ENCODE measurements at regions not wholly inside any gene's neighbourhood (a gene's known extent, or its start where the extent isn't known, plus 50 kb on each side); places are given as distances from the start of the nearest gene placed in this dataset.

DNA sequence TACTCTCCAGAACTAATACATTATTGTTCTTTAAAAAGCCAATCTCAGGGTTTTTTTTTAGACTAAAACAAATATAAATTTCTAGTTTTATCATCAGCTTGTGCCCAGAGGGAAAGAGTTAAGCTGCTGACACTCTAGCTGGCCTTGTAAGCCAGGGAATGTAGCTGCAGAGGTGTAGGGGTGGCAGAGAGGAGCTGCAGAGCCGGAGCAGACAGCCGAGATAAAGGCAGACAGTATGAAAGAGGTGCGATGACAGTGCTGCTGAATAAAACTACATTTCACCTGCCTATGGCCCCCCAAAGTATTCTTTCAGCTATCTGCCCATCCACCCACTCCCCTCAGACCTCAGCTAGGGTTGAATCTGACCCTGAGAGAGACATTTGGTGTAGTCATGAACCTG, 653.7 kb upstream of the ZWINT start:
- in situ Hi-C loops (cut with HindIII; ENCODE audit: extremely low pct_ligation_motif_present, low pct_unique_long_range_greater_than_20kb) (no loop called here), intact Hi-C loops (cut with micrococcal nuclease; ENCODE audit: unreplicated experiment) (no loop called here)
- ATAC-seq (no peak), DNase-seq (ENCODE audit: low spot score) (no peak), FAIRE-seq (no peak)
- no peak overlapping the region for H3K9ac ChIP-seq (ENCODE audit: insufficient read depth, low read depth, low read length)
- H3K27me3 ChIP-seq (ENCODE audit: control insufficient read depth in 1 of 2, insufficient read depth in 2 of 2, low read length in 2 of 2), result no peaks in the 10 kb centered on the region
- H3K9me3 ChIP-seq (ENCODE audit: low read length), result peaks cover 22% of the 10 kb centered on the region
- H3K4me2 ChIP-seq (ENCODE audit: low read depth, low read length), result no peak overlapping the region
- WGBS (ENCODE audit: low lambda C conversion rate), result 5% methylated on average over 3 of the region's 3 CpGs
- no peak overlapping the region for H2AFZ ChIP-seq (ENCODE audit: low read length)
- H4K20me1 ChIP-seq (ENCODE audit: insufficient read depth, low read length), result no peaks in the 10 kb centered on the region
- no peaks in the 10 kb centered on the region for H3K4me1 ChIP-seq (ENCODE audit: insufficient read depth, low read length)
- no TSS peak for BruUV-seq (replicated peaks)
- no peak overlapping the region for H3K27ac ChIP-seq (ENCODE audit: extremely low read length, insufficient read depth, low read length)
- POLR2A ChIA-PET, result no interaction called here
- CTCF ChIA-PET (ENCODE audit: low intra/inter-chr PET ratio, low total read pairs), result no interaction called here
- no peak for TF ChIP-seq ZNF724P (CRISPR knock-in tag; IDR thresholded peaks at IDR 0.05; ENCODE audit: borderline replicate concordance)
- no peak for TF ChIP-seq KDM4B (CRISPR knock-in tag; IDR thresholded peaks at IDR 0.05)
- no peak for TF ChIP-seq ZNF274 (CRISPR knock-in tag; IDR thresholded peaks at IDR 0.05)
- TF ChIP-seq, protein P1, sequence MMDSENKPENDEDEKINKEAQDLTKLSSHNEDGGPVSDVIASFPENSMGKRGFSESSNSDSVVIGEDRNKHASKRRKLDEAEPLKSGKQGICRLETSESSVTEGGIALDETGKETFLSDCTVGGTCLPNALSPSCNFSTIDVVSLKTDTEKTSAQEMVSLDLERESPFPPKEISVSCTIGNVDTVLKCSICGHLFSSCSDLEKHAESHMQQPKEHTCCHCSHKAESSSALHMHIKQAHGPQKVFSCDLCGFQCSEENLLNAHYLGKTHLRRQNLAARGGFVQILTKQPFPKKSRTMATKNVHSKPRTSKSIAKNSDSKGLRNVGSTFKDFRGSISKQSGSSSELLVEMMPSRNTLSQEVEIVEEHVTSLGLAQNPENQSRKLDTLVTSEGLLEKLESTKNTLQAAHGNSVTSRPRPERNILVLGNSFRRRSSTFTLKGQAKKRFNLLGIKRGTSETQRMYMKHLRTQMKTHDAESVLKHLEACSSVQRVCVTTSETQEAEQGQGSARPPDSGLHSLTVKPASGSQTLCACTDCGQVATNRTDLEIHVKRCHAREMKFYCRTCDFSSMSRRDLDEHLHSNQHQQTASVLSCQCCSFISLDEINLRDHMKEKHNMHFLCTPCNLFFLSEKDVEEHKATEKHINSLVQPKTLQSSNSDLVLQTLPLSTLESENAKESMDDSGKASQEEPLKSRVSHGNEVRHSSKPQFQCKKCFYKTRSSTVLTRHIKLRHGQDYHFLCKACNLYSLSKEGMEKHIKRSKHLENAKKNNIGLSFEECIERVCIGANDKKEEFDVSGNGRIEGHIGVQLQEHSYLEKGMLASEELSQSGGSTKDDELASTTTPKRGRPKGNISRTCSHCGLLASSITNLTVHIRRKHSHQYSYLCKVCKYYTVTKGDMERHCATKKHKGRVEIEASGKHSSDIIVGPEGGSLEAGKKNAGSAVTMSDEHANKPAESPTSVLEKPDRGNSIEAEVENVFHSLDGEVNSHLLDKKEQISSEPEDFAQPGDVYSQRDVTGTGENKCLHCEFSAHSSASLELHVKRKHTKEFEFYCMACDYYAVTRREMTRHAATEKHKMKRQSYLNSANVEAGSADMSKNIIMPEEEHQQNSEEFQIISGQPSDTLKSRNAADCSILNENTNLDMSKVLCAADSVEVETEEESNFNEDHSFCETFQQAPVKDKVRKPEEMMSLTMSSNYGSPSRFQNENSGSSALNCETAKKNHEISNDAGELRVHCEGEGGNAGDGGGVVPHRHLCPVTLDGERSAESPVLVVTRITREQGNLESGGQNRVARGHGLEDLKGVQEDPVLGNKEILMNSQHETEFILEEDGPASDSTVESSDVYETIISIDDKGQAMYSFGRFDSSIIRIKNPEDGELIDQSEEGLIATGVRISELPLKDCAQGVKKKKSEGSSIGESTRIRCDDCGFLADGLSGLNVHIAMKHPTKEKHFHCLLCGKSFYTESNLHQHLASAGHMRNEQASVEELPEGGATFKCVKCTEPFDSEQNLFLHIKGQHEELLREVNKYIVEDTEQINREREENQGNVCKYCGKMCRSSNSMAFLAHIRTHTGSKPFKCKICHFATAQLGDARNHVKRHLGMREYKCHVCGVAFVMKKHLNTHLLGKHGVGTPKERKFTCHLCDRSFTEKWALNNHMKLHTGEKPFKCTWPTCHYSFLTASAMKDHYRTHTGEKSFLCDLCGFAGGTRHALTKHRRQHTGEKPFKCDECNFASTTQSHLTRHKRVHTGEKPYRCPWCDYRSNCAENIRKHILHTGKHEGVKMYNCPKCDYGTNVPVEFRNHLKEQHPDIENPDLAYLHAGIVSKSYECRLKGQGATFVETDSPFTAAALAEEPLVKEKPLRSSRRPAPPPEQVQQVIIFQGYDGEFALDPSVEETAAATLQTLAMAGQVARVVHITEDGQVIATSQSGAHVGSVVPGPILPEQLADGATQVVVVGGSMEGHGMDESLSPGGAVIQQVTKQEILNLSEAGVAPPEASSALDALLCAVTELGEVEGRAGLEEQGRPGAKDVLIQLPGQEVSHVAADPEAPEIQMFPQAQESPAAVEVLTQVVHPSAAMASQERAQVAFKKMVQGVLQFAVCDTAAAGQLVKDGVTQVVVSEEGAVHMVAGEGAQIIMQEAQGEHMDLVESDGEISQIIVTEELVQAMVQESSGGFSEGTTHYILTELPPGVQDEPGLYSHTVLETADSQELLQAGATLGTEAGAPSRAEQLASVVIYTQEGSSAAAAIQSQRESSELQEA (CRISPR knock-in tag; IDR thresholded peaks at IDR 0.05; ENCODE audit: not compliant biosample characterization), result no peak
- no peak for TF ChIP-seq NONO (IDR thresholded peaks at IDR 0.05)
- no peak for TF ChIP-seq NONO (CRISPR knock-in tag; conservative IDR thresholded peaks at IDR 0.05)
- TF ChIP-seq GLI4 (CRISPR knock-in tag; IDR thresholded peaks at IDR 0.05; ENCODE audit: borderline replicate concordance), result no peak
- TF ChIP-seq ZMYM4 (CRISPR knock-in tag; IDR thresholded peaks at IDR 0.05), result no peak
- TF ChIP-seq, protein P2, sequence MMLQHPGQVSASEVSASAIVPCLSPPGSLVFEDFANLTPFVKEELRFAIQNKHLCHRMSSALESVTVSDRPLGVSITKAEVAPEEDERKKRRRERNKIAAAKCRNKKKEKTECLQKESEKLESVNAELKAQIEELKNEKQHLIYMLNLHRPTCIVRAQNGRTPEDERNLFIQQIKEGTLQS (CRISPR knock-in tag; IDR thresholded peaks at IDR 0.05), result no peak
- TF ChIP-seq HES4 (CRISPR knock-in tag; IDR thresholded peaks at IDR 0.05; ENCODE audit: borderline replicate concordance), result no peak
- no peak for TF ChIP-seq SIX1 (CRISPR knock-in tag; IDR thresholded peaks at IDR 0.05; ENCODE audit: borderline replicate concordance)
- TF ChIP-seq SIN3B (IDR thresholded peaks at IDR 0.05; ENCODE audit: low read length), result no peak
- TF ChIP-seq, protein P3, sequence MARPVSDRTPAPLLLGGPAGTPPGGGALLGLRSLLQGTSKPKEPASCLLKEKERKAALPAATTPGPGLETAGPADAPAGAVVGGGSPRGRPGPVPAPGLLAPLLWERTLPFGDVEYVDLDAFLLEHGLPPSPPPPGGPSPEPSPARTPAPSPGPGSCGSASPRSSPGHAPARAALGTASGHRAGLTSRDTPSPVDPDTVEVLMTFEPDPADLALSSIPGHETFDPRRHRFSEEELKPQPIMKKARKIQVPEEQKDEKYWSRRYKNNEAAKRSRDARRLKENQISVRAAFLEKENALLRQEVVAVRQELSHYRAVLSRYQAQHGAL (CRISPR knock-in tag; IDR thresholded peaks at IDR 0.05; ENCODE audit: not compliant biosample characterization), result no peak
- no peak for TF ChIP-seq SMYD3 (CRISPR knock-in tag; IDR thresholded peaks at IDR 0.05)
- TF ChIP-seq ZNF496 (CRISPR knock-in tag; IDR thresholded peaks at IDR 0.05; ENCODE audit: insufficient replicate concordance), result no peak
- no peak for TF ChIP-seq RBAK (CRISPR knock-in tag; IDR thresholded peaks at IDR 0.05)
- no peak overlapping the region for H3K4me3 ChIP-seq (replicated peaks in 1 of 3; ENCODE audit: insufficient read depth in 1 of 3, low read depth in 2 of 3, low read length in 3 of 3)
- no peaks in the 10 kb centered on the region for H3K36me3 ChIP-seq (replicated peaks in 1 of 2; ENCODE audit: control insufficient read depth in 1 of 2, insufficient read depth in 2 of 2, low read length in 2 of 2)
- no peaks in the 10 kb centered on the region for H3K79me2 ChIP-seq (ENCODE audit: insufficient read depth, low read length)

Measured in HepG2 (cell line).